Activated T-cell treated with anti-CD3 and anti-CD28 coated beads for 1 hour (primary cell): ENCODE measurements at regions not wholly inside any gene's neighbourhood (a gene's known extent, or its start where the extent isn't known, plus 50 kb on each side); places are given as distances from the start of the nearest gene placed in this dataset.

Experiments used
- DNase-seq: peaks from one replicate; pipeline ENCODE4 v3.0.0-alpha.2; 2020; ENCODE audit warnings: low read depth

DNA sequence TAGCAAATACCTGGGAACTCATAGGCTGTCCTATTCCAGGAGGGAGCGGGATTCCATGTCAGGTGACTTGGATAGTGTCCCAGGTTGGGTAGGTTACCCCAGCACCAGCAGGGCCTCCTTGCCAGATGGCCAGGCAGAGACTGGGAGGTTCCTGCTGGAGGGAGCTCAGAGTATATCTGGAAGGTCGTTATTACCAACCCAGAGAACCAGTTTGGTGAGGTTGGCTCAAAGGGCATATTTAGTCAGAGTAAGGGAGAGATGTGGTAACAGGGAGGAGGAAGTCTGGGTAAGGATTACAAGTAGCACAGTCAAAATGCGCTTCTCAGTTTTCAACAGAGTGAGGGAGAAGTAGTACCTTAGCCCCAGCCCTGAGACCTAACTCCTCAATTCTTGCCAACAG lies 53.3 kb upstream of the LNX1 start:
- no peak for DNase-seq
